ENCODE measurements at regions not wholly inside any gene's neighbourhood (a gene's known extent, or its start where the extent isn't known, plus 50 kb on each side); places are given as distances from the start of the nearest gene placed in this dataset.

- FAIRE-seq (no peak), DNase-seq (ENCODE audit: low read depth, low spot score) (no peak)
- no peaks in the 10 kb centered on the region for H3K4me1 ChIP-seq (ENCODE audit: control insufficient read depth, extremely low read depth, insufficient read depth, low read length)
- dilution Hi-C loops (cut with MboI; ENCODE audit: extremely low pct_ligation_motif_present, low sequenced_read_pairs) (no loop called here), intact Hi-C loops (cut with micrococcal nuclease) (no loop called here)
- H3K27ac ChIP-seq (ENCODE audit: insufficient read depth, low read depth, low read length), result no peak overlapping the region
- no peaks in the 10 kb centered on the region for H3K9me1 ChIP-seq (replicated peaks; ENCODE audit: control insufficient read depth, extremely low read depth, insufficient read depth, low read length)
- POLR2A ChIA-PET, result no interaction called here
- no peak overlapping the region for H3K4me2 ChIP-seq (ENCODE audit: insufficient read depth, low read length)
- TF ChIP-seq GATA2 (IDR thresholded peaks at IDR 0.05; ENCODE audit: insufficient read depth, insufficient read length, low read depth, low read length) (no peak), FOS (IDR thresholded peaks at IDR 0.05; ENCODE audit: borderline replicate concordance, insufficient read depth, low read length) (no peak), POLR2A (IDR thresholded peaks at IDR 0.05; ENCODE audit: low read depth, low read length) (no peak), EZH2 (IDR thresholded peaks at IDR 0.05; ENCODE audit: borderline replicate concordance, low read depth, low read length, severe bottlenecking) (no peak), MYC (IDR thresholded peaks at IDR 0.05; ENCODE audit: low read depth, low read length) (no peak), POLR2AphosphoS5 (IDR thresholded peaks at IDR 0.05; ENCODE audit: insufficient read depth, low read depth, low read length) (no peak), JUN (IDR thresholded peaks at IDR 0.05; ENCODE audit: borderline replicate concordance, insufficient read depth, insufficient read length, low read depth) (no peak)
- TF ChIP-seq, protein P1, sequence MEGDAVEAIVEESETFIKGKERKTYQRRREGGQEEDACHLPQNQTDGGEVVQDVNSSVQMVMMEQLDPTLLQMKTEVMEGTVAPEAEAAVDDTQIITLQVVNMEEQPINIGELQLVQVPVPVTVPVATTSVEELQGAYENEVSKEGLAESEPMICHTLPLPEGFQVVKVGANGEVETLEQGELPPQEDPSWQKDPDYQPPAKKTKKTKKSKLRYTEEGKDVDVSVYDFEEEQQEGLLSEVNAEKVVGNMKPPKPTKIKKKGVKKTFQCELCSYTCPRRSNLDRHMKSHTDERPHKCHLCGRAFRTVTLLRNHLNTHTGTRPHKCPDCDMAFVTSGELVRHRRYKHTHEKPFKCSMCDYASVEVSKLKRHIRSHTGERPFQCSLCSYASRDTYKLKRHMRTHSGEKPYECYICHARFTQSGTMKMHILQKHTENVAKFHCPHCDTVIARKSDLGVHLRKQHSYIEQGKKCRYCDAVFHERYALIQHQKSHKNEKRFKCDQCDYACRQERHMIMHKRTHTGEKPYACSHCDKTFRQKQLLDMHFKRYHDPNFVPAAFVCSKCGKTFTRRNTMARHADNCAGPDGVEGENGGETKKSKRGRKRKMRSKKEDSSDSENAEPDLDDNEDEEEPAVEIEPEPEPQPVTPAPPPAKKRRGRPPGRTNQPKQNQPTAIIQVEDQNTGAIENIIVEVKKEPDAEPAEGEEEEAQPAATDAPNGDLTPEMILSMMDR (IDR thresholded peaks at IDR 0.05; ENCODE audit: extremely low read depth in 1 of 2, insufficient read depth in 1 of 2, low read depth in 1 of 2, low read length in 2 of 2), result no peak
- CTCF ChIA-PET, result no interaction called here
- H4K20me1 ChIP-seq (replicated peaks; ENCODE audit: control insufficient read depth, extremely low read depth, insufficient read depth, low read length), result no peaks in the 10 kb centered on the region
- no peaks in the 10 kb centered on the region for H3K9me3 ChIP-seq (replicated peaks; ENCODE audit: control insufficient read depth, insufficient read depth, low read length)
- H3K4me3 ChIP-seq (replicated peaks in 1 of 3; ENCODE audit: insufficient read depth in 1 of 3, low read depth in 1 of 3, low read length in 3 of 3), result no peak overlapping the region
- H2AFZ ChIP-seq (ENCODE audit: low read depth, low read length), result no peak overlapping the region
- H3K9ac ChIP-seq (replicated peaks; ENCODE audit: extremely low read depth, insufficient read depth, low read length), result no peak overlapping the region
- no TSS peak for BruUV-seq (replicated peaks)
- H3K79me2 ChIP-seq (ENCODE audit: control insufficient read depth, insufficient read depth, low read length), result no peaks in the 10 kb centered on the region
- no peaks in the 10 kb centered on the region for H3K27me3 ChIP-seq (ENCODE audit: control insufficient read depth in 2 of 2, insufficient read depth in 2 of 2, low read length in 2 of 2)
- no peaks in the 10 kb centered on the region for H3K36me3 ChIP-seq (ENCODE audit: control insufficient read depth in 2 of 2, extremely low read depth in 1 of 2, insufficient read depth in 2 of 2, low read length in 2 of 2)
Measured at GRCh38 chr11:112625814-112626213, 335.4 kb upstream of the NCAM1 start.
